CD4-positive, alpha-beta memory T cell (primary cell): ENCODE measurements at regions not wholly inside any gene's neighbourhood (a gene's known extent, or its start where the extent isn't known, plus 50 kb on each side); places are given as distances from the start of the nearest gene placed in this dataset.
"Not testable (repeated sequence)": the region's sequence is repeated elsewhere in the genome, so short reads cannot be mapped to it uniquely, and the experiment has no call there.

Source experiments
- CTCF ChIA-PET: fragments of 350-600 bp; sonication (Branson Sonifier 250); formaldehyde crosslinking; loops from one replicate; lab custom pipeline; 2021; ENCODE audit warnings: inconsistent platforms; ENCODE audit not compliant: partially characterized antibody; lab: Charles Lee
- POLR2A ChIA-PET: fragments of 350-600 bp; sonication (Branson Sonifier 250); formaldehyde crosslinking; loops from one replicate; lab custom pipeline; 2021; ENCODE audit not compliant: partially characterized antibody; lab: Charles Lee
- DNase-seq, 5 donors: peaks; one replicate each; pipeline versions ENCODE4 v3.0.0 to v3.0.0-alpha.2; 2020 to 2022; ENCODE audit warnings: mixed read lengths in 1 of 5
- H3K27ac ChIP-seq: one replicate; pipeline ENCODE4 v1.7.0; 2013; ENCODE audit warnings: low read depth, low read length
- H3K27me3 ChIP-seq: 2 replicates; pipeline ENCODE4 v1.7.0; 2013; ENCODE audit warnings: mild to moderate bottlenecking, low read length, moderate library complexity; ENCODE audit not compliant: insufficient read depth
- H3K36me3 ChIP-seq: 2 replicates; pipeline ENCODE4 v1.7.0; 2013; ENCODE audit warnings: mild to moderate bottlenecking, low read length, moderate library complexity; ENCODE audit not compliant: insufficient read depth
- H3K4me1 ChIP-seq: 2 replicates; pipeline ENCODE4 v1.7.0; 2013; ENCODE audit warnings: mild to moderate bottlenecking, low read length, moderate library complexity; ENCODE audit not compliant: insufficient read depth
- H3K4me3 ChIP-seq, 2 donors: one replicate each; pipeline ENCODE4 v1.7.0; 2013; ENCODE audit warnings: low read length in 2 of 2, mild to moderate bottlenecking in 1 of 2
- H3K9me3 ChIP-seq, 2 donors: one replicate each; pipeline ENCODE4 v1.7.0; 2013; ENCODE audit warnings: low read length in 2 of 2, control low read depth in 1 of 2; ENCODE audit not compliant: control insufficient read depth in 1 of 2
- H3K27ac Mint-ChIP-seq, 7 donors: one replicate each; pipeline ENCODE4 v1.8.0; 2020 to 2021; ENCODE audit warnings: mixed read lengths in 7 of 7, mild to moderate bottlenecking in 6 of 7, inconsistent platforms in 3 of 7, moderate library complexity in 3 of 7
- H3K27me3 Mint-ChIP-seq, 2 donors: one replicate each; pipeline ENCODE4 v1.8.0; 2020 to 2021; ENCODE audit warnings: mixed read lengths in 2 of 2
- H3K36me3 Mint-ChIP-seq, 2 donors: one replicate each; pipeline ENCODE4 v1.8.0; 2020 to 2021; ENCODE audit warnings: mixed read lengths in 2 of 2, inconsistent platforms in 1 of 2, mild to moderate bottlenecking in 1 of 2
- H3K4me1 Mint-ChIP-seq, 4 donors: one replicate each; pipeline ENCODE4 v1.8.0; 2020 to 2021; ENCODE audit warnings: mixed read lengths in 4 of 4, mild to moderate bottlenecking in 1 of 4
- H3K4me3 Mint-ChIP-seq, 8 donors: one replicate each; pipeline ENCODE4 v1.8.0; 2020 to 2021; ENCODE audit warnings: mixed read lengths in 8 of 8, mild to moderate bottlenecking in 7 of 8, moderate library complexity in 6 of 8, inconsistent platforms in 3 of 8
- H3K9me3 Mint-ChIP-seq, 8 donors: one replicate each; pipeline ENCODE4 v1.8.0; 2020 to 2021; ENCODE audit warnings: mixed read lengths in 8 of 8, mild to moderate bottlenecking in 5 of 8, inconsistent platforms in 3 of 8, moderate library complexity in 1 of 8
- intact Hi-C: fragments of 100-400 bp; cut with micrococcal nuclease; formaldehyde crosslinking; loops from one replicate; pipeline ENCODE4 v1.15.1; 2023

GRCh38 chr11:27219487-27220039 is 143.5 kb downstream of the CCDC34 start:
- H3K27ac ChIP-seq, H3K4me3 ChIP-seq, DNase-seq, H3K4me1 ChIP-seq, H3K27me3 ChIP-seq, H3K4me3 Mint-ChIP-seq, H3K9me3 Mint-ChIP-seq, H3K9me3 ChIP-seq, H3K36me3 Mint-ChIP-seq, H3K36me3 ChIP-seq, CTCF ChIA-PET, H3K27ac Mint-ChIP-seq, intact Hi-C loops, POLR2A ChIA-PET, H3K4me1 Mint-ChIP-seq: not testable (repeated sequence)
- peaks cover 2 to 10% of the 10 kb centered on the region in 2 donors for H3K27me3 Mint-ChIP-seq

- peaks cover 4 to 10% of the 10 kb centered on the region in 2 donors for H3K27me3 Mint-ChIP-seq
Observed at GRCh38 chr11:27218421-27219038, 144.5 kb downstream of the CCDC34 start.

GRCh38 chr11:27217948-27218420 is 145.0 kb downstream of the CCDC34 start:
- H3K27me3 ChIP-seq, result no peaks in the 10 kb centered on the region
- H3K9me3 ChIP-seq, result no peaks in the 10 kb centered on the region
- no peaks in the 10 kb centered on the region for H3K4me1 ChIP-seq
- no peak overlapping the region for H3K4me3 ChIP-seq
- H3K36me3 ChIP-seq, result no peaks in the 10 kb centered on the region
- DNase-seq, result no peak
- no peak overlapping the region for H3K4me3 Mint-ChIP-seq
- H3K27me3 Mint-ChIP-seq, result peaks cover 4 to 13% of the 10 kb centered on the region in 2 donors
- no peaks in the 10 kb centered on the region for H3K4me1 Mint-ChIP-seq
- H3K36me3 Mint-ChIP-seq, result no peaks in the 10 kb centered on the region
- ChIA-PET POLR2A (no interaction called here), CTCF (no interaction called here)
- peaks cover 0 to 2% (median 0%) of the 10 kb centered on the region in 8 donors for H3K9me3 Mint-ChIP-seq
- H3K27ac ChIP-seq, result no peak overlapping the region
- intact Hi-C loops, result no loop called here
- no peak overlapping the region for H3K27ac Mint-ChIP-seq

More at GRCh38 chr11:27218421-27219038, 144.5 kb downstream of the CCDC34 start:
- H3K9me3 ChIP-seq, result no peaks in the 10 kb centered on the region
- Mint-ChIP-seq H3K27ac (no peak overlapping the region), H3K4me1 (no peaks in the 10 kb centered on the region), H3K9me3 (peaks cover 0 to 2% (median 0%) of the 10 kb centered on the region in 8 donors), H3K36me3 (no peaks in the 10 kb centered on the region), H3K4me3 (no peak overlapping the region)
- H3K27me3 ChIP-seq, result no peaks in the 10 kb centered on the region
- ChIA-PET CTCF (no interaction called here), POLR2A (no interaction called here)
- H3K36me3 ChIP-seq, result no peaks in the 10 kb centered on the region
- DNase-seq, result no peak
- intact Hi-C loops, result no loop called here
- H3K4me3 ChIP-seq, result no peak overlapping the region
- no peak overlapping the region for H3K27ac ChIP-seq
- H3K4me1 ChIP-seq, result no peaks in the 10 kb centered on the region

GRCh38 chr11:27217496-27217895 is 145.5 kb downstream of the CCDC34 start:
- intact Hi-C loops, result no loop called here
- Mint-ChIP-seq H3K27me3 (peaks cover 4 to 13% of the 10 kb centered on the region in 2 donors), H3K9me3 (peaks cover 0 to 2% (median 0%) of the 10 kb centered on the region in 8 donors), H3K36me3 (no peaks in the 10 kb centered on the region), H3K4me3 (no peak overlapping the region), H3K27ac (no peak overlapping the region), H3K4me1 (no peaks in the 10 kb centered on the region)
- Histone ChIP-seq H3K27me3 (no peaks in the 10 kb centered on the region), H3K9me3 (no peaks in the 10 kb centered on the region), H3K27ac (no peak overlapping the region), H3K4me3 (no peak overlapping the region), H3K36me3 (no peaks in the 10 kb centered on the region), H3K4me1 (no peaks in the 10 kb centered on the region)
- ChIA-PET POLR2A (no interaction called here), CTCF (no interaction called here)
- DNase-seq, result no peak

GRCh38 chr11:27216270-27217149 is 146.5 kb downstream of the CCDC34 start:
- Mint-ChIP-seq H3K4me3 (no peak overlapping the region), H3K27me3 (peaks cover 5 to 17% of the 10 kb centered on the region in 2 donors), H3K27ac (no peak overlapping the region), H3K4me1 (no peaks in the 10 kb centered on the region), H3K9me3 (peaks cover 0 to 2% (median 0%) of the 10 kb centered on the region in 8 donors), H3K36me3 (no peaks in the 10 kb centered on the region)
- intact Hi-C loops, result no loop called here
- H3K27ac ChIP-seq, result no peak overlapping the region
- no peaks in the 10 kb centered on the region for H3K9me3 ChIP-seq
- H3K27me3 ChIP-seq, result no peaks in the 10 kb centered on the region
- H3K4me1 ChIP-seq, result no peaks in the 10 kb centered on the region
- DNase-seq, result no peak
- no peak overlapping the region for H3K4me3 ChIP-seq
- ChIA-PET CTCF (interaction anchor here (1.8 kb wide), 1 partner anchor 13 kb away, joined by 5 read pairs; no protein-coding TSS in a partner anchor), POLR2A (no interaction called here)
- no peaks in the 10 kb centered on the region for H3K36me3 ChIP-seq

- ChIA-PET POLR2A (no interaction called here), CTCF (interaction anchor here (1.8 kb wide), 1 partner anchor 12 kb away, joined by 5 read pairs; no protein-coding TSS in a partner anchor)
- Mint-ChIP-seq H3K27ac (no peak overlapping the region), H3K9me3 (peaks cover 0 to 2% (median 0%) of the 10 kb centered on the region in 8 donors), H3K4me1 (no peaks in the 10 kb centered on the region), H3K27me3 (peaks cover 5 to 17% of the 10 kb centered on the region in 2 donors), H3K4me3 (no peak overlapping the region), H3K36me3 (no peaks in the 10 kb centered on the region)
- no peak overlapping the region for H3K4me3 ChIP-seq
- intact Hi-C loops, result no loop called here
- no peaks in the 10 kb centered on the region for H3K4me1 ChIP-seq
- H3K27ac ChIP-seq, result no peak overlapping the region
- no peaks in the 10 kb centered on the region for H3K27me3 ChIP-seq
- H3K36me3 ChIP-seq, result no peaks in the 10 kb centered on the region
- no peak for DNase-seq
- no peaks in the 10 kb centered on the region for H3K9me3 ChIP-seq
Observed at GRCh38 chr11:27215471-27216269, 147.3 kb downstream of the CCDC34 start.
